Activated B cell treated with CpG ODN at 0.5 μM for 24 hours (primary cell): ENCODE measurements at regions not wholly inside any gene's neighbourhood (a gene's known extent, or its start where the extent isn't known, plus 50 kb on each side); places are given as distances from the start of the nearest gene placed in this dataset.
A peak's percentile ranks its signal among the peaks of the same experiment; 100 is the strongest.

Experiments
- ATAC-seq: fragments of 200-7000 bp; cut with Tn5 transposase; one replicate; pipeline ENCODE4 v1.10.0; 2021; ENCODE audit warnings: low read depth, mild to moderate bottlenecking, moderate library complexity
- CTCF ChIA-PET: fragments of 350-600 bp; sonication (Branson Sonifier 250); formaldehyde crosslinking; loops from one replicate; lab custom pipeline; 2021; ENCODE audit warnings: antibody characterized with exemption; lab: Charles Lee
- POLR2A ChIA-PET: fragments of 350-600 bp; sonication (Branson Sonifier 250); formaldehyde crosslinking; loops from one replicate; lab custom pipeline; 2021; ENCODE audit warnings: antibody characterized with exemption; lab: Charles Lee
- DNase-seq: peaks from one replicate; pipeline ENCODE4 v3.0.0; 2022
- H3K27ac Mint-ChIP-seq: one replicate; pipeline ENCODE4 v1.8.0; 2020; ENCODE audit warnings: mixed read lengths
- H3K27me3 Mint-ChIP-seq: one replicate; pipeline ENCODE4 v1.8.0; 2021; ENCODE audit warnings: mixed read lengths
- H3K36me3 Mint-ChIP-seq: one replicate; pipeline ENCODE4 v1.8.0; 2021; ENCODE audit warnings: low read depth, mixed read lengths
- H3K4me1 Mint-ChIP-seq: one replicate; pipeline ENCODE4 v1.8.0; 2021; ENCODE audit warnings: mixed read lengths
- H3K4me3 Mint-ChIP-seq: one replicate; pipeline ENCODE4 v1.8.0; 2020; ENCODE audit warnings: mild to moderate bottlenecking, mixed read lengths
- H3K9me3 Mint-ChIP-seq: one replicate; pipeline ENCODE4 v1.8.0; 2020; ENCODE audit warnings: mixed read lengths
- intact Hi-C: fragments of 100-400 bp; cut with micrococcal nuclease; formaldehyde crosslinking; loops from one replicate; pipeline ENCODE4 v1.15.1; 2024
- TF ChIP-seq, protein P1 (sequence below): fragments of 200-600 bp; IDR thresholded peaks from one replicate; pipeline ENCODE4 v1.8.0; 2022; ENCODE audit warnings: antibody characterized with exemption, mild to moderate bottlenecking

DNA sequence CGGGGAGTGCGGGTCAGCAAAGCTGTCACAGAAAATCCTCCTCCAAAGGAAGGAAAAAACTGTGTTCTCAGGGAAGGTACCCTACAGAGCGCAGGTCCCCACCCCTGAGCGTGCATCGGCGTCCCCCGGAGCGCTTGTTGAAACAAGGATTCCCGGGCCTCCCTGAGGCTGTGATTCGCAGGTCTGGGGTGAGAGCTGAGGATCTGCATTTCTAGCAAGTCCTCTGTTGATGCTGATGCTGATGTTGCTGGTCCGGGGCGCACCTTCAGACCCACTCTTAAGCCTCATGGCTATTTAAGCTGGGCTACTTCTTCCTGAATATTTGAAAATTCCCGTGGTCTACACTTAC is 226.2 kb upstream of the IGF1R start:
- Mint-ChIP-seq H3K4me3 (no peak overlapping the region), H3K27me3 (peaks cover 26% of the 10 kb centered on the region), H3K9me3 (no peaks in the 10 kb centered on the region), H3K36me3 (no peaks in the 10 kb centered on the region), H3K4me1 (no peaks in the 10 kb centered on the region), H3K27ac (no peak overlapping the region)
- POLR2A ChIA-PET: no interaction called here
- TF ChIP-seq, protein P1, sequence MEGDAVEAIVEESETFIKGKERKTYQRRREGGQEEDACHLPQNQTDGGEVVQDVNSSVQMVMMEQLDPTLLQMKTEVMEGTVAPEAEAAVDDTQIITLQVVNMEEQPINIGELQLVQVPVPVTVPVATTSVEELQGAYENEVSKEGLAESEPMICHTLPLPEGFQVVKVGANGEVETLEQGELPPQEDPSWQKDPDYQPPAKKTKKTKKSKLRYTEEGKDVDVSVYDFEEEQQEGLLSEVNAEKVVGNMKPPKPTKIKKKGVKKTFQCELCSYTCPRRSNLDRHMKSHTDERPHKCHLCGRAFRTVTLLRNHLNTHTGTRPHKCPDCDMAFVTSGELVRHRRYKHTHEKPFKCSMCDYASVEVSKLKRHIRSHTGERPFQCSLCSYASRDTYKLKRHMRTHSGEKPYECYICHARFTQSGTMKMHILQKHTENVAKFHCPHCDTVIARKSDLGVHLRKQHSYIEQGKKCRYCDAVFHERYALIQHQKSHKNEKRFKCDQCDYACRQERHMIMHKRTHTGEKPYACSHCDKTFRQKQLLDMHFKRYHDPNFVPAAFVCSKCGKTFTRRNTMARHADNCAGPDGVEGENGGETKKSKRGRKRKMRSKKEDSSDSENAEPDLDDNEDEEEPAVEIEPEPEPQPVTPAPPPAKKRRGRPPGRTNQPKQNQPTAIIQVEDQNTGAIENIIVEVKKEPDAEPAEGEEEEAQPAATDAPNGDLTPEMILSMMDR: no peak
- DNase-seq (no peak), ATAC-seq (no peak)
- intact Hi-C loops: no loop called here
- CTCF ChIA-PET: interaction anchor here (0.7 to 1.5 kb wide), 2 partner anchors 13 to 110 kb away, joined by 3 to 6 read pairs; no protein-coding TSS in a partner anchor

DNA sequence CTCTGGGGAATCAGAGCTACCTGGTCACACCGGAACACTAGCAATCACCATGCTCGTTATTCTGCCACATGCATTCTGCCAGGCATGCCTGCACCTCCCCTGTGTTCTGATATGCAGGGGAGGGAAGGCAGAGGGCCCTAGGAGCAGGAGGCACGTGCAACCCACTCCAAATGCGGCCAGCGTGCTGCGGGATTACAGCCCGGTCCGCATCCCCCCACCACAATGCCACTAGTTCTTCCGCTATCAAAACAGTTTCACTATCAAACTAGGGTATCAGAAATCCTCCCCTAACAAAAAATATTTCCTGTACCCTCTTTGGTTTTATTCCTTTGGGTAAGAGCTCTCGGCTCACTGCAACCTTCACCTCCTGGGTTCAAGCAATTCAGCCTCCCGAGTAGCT is 223.2 kb upstream of the IGF1R start:
- DNase-seq (no peak), ATAC-seq (no peak)
- CTCF ChIA-PET: no interaction called here
- intact Hi-C loops: loop anchor here (5.0 kb wide), 1 partner anchor 518 kb away; no protein-coding TSS in a partner anchor
- H3K27ac Mint-ChIP-seq: no peak overlapping the region
- no peaks in the 10 kb centered on the region for H3K9me3 Mint-ChIP-seq
- no peak overlapping the region for H3K4me3 Mint-ChIP-seq
- H3K36me3 Mint-ChIP-seq: no peaks in the 10 kb centered on the region
- H3K27me3 Mint-ChIP-seq: peaks cover 46% of the 10 kb centered on the region
- POLR2A ChIA-PET: no interaction called here
- TF ChIP-seq, protein P1: no peak
- H3K4me1 Mint-ChIP-seq: peaks cover 3% of the 10 kb centered on the region

DNA sequence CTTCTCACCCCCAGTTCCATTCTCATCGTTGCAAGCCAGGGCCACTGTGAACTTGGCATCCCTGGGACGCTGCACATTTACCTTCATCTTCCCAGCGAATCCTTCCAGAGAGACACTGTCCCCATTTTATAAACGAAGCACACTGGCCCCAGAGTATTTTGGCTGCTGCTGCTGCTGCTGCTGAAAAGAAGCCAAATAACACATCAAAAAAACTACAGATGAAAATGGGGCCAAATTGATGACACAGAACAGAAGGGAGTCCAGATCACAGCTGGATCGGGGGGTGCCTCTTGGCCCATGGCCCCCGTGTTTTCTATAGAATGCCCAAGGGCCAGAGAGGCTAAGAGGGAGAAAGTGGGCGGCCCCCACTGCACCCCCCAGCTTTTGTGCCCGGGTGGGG is 221.0 kb upstream of the IGF1R start:
- ChIA-PET CTCF (interaction anchor here (2.1 kb wide), 1 partner anchor 115 kb away, joined by 15 read pairs; no protein-coding TSS in a partner anchor), POLR2A (no interaction called here)
- Mint-ChIP-seq H3K4me3 (no peak overlapping the region), H3K27ac (no peak overlapping the region), H3K36me3 (no peaks in the 10 kb centered on the region), H3K27me3 (peaks cover 45% of the 10 kb centered on the region), H3K4me1 (peaks cover 3% of the 10 kb centered on the region), H3K9me3 (no peaks in the 10 kb centered on the region)
- no peak for DNase-seq
- intact Hi-C loops: loop anchor here (5.0 kb wide), 1 partner anchor 520 kb away; no protein-coding TSS in a partner anchor
- TF ChIP-seq, protein P1: no peak
- ATAC-seq: no peak

DNA sequence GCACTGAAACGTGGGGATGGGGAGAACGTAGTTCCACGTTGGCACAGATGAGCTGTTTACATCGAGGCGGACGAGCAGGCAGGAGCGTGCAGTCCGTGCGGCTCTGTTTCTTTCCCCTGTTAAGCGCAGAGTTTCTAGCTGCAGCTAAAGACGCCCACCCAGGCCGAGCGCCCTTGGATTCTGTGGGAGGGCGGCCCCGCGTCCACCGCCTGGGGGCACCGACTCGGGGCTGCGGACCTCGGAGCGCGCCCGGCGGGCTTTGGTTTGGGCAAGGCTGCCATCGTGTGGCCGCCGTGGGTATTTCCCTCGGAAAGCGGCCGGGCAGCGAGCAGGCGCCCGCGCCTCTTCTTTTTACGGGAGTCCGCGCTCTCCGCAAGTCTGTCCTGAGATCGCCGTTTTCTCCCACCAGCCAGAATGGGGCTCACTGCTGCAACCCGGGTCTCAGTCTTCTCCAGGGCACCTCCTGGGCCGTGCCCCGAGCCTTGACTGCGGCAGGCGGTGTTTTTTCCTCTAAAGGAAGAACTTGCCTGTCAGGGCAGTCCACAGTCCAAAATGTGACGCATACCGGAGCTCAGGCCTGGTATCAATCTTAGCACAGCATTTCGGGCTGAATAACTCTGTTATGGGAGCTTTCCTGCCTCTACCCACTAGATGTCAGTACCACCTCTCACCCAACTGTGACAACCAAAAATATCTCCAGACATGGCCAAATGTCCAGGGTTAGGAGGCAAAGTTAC is 219.9 kb upstream of the IGF1R start:
- POLR2A ChIA-PET: no interaction called here
- intact Hi-C loops: loop anchor here (2.0 to 5.0 kb wide), 2 partner anchors 118 to 521 kb away; no protein-coding TSS in a partner anchor
- H3K4me3 Mint-ChIP-seq: peak overlapping the region; percentile 50

DNA sequence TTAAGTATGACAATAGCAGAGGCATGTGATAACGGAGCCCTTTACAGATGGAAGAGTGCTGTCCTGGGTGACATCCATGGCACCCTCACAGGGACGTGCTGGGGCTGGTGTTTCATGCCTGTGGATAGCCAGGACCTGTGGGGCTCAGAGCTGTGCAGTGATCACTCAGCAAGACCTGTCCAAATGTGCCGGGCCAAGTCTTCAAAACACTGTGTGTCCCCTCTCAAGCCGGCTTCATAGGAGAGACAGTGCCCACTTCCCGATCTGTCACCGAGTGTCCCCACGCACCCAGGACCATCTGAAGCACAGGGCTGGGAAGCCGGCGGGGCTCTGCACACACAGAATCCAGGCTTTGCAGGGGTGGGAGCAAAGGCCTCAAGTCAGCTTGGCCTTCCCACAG is 217.2 kb upstream of the IGF1R start:
- peaks cover 3% of the 10 kb centered on the region for H3K4me1 Mint-ChIP-seq
- POLR2A ChIA-PET: no interaction called here
- no peaks in the 10 kb centered on the region for H3K36me3 Mint-ChIP-seq
- no peak overlapping the region for H3K4me3 Mint-ChIP-seq
- no peak overlapping the region for H3K27ac Mint-ChIP-seq
- intact Hi-C loops: no loop called here
- TF ChIP-seq, protein P1: no peak
- CTCF ChIA-PET: no interaction called here
- peaks cover 34% of the 10 kb centered on the region for H3K27me3 Mint-ChIP-seq
- DNase-seq (no peak), ATAC-seq (no peak)
- H3K9me3 Mint-ChIP-seq: no peaks in the 10 kb centered on the region

More for the DNA sequence above, 219.9 kb upstream of the IGF1R start:
- no peaks in the 10 kb centered on the region for H3K36me3 Mint-ChIP-seq
- TF ChIP-seq, protein P1: peak; percentile 42
- CTCF ChIA-PET: interaction anchor here (0.7 to 2.1 kb wide), 5 partner anchors 11 to 116 kb away, joined by 3 to 15 read pairs (median 3); no protein-coding TSS in a partner anchor
- H3K9me3 Mint-ChIP-seq: no peaks in the 10 kb centered on the region
- DNase-seq (peak; percentile 60), ATAC-seq (peak; percentile 66)
- no peak overlapping the region for H3K27ac Mint-ChIP-seq
- peaks cover 3% of the 10 kb centered on the region for H3K4me1 Mint-ChIP-seq
- peaks cover 37% of the 10 kb centered on the region for H3K27me3 Mint-ChIP-seq
